ENCODE measurements at regions not wholly inside any gene's neighbourhood (a gene's known extent, or its start where the extent isn't known, plus 50 kb on each side); places are given as distances from the start of the nearest gene placed in this dataset.

DNA sequence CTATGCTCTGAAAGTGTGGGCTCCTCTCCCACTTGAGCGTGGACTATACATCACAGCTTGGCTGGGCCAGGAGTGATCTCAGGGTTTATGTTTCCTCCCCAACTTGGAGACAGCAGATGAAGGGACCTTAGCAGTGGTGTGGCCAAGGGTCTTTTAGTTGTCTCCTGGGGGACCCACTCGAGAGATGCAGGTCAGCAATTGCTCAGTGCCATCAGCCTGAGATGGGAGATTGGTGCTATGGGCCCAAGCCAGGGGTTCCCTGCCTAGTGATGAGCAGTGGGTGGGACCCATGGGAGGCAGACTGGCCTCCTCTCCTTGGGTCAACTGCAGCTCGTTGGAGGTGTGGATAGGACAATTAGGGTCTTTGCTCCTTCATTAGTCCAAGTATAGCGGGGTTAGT, 510.5 kb upstream of the FSHR start:
- no peak for TF ChIP-seq POLR2A (IDR thresholded peaks at IDR 0.05)
- TF ChIP-seq, protein P1, sequence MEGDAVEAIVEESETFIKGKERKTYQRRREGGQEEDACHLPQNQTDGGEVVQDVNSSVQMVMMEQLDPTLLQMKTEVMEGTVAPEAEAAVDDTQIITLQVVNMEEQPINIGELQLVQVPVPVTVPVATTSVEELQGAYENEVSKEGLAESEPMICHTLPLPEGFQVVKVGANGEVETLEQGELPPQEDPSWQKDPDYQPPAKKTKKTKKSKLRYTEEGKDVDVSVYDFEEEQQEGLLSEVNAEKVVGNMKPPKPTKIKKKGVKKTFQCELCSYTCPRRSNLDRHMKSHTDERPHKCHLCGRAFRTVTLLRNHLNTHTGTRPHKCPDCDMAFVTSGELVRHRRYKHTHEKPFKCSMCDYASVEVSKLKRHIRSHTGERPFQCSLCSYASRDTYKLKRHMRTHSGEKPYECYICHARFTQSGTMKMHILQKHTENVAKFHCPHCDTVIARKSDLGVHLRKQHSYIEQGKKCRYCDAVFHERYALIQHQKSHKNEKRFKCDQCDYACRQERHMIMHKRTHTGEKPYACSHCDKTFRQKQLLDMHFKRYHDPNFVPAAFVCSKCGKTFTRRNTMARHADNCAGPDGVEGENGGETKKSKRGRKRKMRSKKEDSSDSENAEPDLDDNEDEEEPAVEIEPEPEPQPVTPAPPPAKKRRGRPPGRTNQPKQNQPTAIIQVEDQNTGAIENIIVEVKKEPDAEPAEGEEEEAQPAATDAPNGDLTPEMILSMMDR (IDR thresholded peaks at IDR 0.05), result no peak
- no peak for TF ChIP-seq POLR2AphosphoS5 (IDR thresholded peaks at IDR 0.05)

All from transverse colon (tissue), 4 donors.